GM12873 (cell line): ENCODE measurements at regions not wholly inside any gene's neighbourhood (a gene's known extent, or its start where the extent isn't known, plus 50 kb on each side); places are given as distances from the start of the nearest gene placed in this dataset.

Experiments used
- CTCF ChIP-seq: IDR thresholded peaks from 2 replicates; pipeline ENCODE4 v1.5.1; 2012; ENCODE audit warnings: low read depth, mild to moderate bottlenecking, moderate library complexity, low read length, control low read depth; ENCODE audit not compliant: insufficient read depth; ENCODE audit errors: missing control alignments

DNA sequence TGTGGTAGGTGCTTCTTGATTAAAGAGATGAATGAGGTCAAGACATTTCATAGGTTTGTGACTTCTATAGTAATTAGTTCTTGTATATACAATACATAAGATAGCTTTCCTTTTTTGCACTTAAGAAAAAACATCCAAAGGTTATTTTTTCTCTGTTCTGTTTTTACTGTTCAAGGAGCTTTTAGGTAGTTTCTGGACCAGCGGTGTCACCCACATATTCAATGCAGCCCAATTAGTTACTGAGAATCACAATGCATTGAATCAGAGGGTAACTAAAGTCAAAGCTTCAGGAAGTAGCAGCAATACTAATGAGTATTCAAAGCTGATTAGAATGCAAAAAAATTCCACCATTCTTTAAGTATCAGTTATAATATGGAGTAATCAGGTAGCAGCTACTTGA lies 211.6 kb downstream of the SH2D1A start:
- no peak for TF ChIP-seq CTCF

- TF ChIP-seq CTCF: no peak
These were observed 227.1 kb downstream of the SH2D1A start for GRCh38 chrX:124573468-124573867.

DNA sequence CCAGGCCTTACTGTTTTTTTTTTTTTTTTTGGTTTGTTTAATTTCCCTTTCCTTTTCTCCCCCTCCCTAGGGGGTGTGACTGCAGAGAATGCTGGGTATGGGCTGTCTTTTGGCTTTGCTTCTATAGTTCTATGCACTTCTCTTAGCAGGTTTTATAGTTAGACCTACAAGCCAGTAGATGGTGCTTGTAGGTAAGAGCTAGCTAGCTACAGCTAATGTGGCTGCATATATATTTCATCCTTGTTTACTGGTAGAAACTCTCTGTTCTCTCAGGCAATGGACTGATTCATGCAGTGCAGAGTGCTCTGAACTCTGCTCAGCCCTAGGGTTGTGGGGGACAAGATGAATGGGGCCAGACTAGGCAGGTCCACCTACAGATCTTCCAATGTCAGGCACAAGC lies 246.4 kb downstream of the SH2D1A start:
- no peak for TF ChIP-seq CTCF

DNA sequence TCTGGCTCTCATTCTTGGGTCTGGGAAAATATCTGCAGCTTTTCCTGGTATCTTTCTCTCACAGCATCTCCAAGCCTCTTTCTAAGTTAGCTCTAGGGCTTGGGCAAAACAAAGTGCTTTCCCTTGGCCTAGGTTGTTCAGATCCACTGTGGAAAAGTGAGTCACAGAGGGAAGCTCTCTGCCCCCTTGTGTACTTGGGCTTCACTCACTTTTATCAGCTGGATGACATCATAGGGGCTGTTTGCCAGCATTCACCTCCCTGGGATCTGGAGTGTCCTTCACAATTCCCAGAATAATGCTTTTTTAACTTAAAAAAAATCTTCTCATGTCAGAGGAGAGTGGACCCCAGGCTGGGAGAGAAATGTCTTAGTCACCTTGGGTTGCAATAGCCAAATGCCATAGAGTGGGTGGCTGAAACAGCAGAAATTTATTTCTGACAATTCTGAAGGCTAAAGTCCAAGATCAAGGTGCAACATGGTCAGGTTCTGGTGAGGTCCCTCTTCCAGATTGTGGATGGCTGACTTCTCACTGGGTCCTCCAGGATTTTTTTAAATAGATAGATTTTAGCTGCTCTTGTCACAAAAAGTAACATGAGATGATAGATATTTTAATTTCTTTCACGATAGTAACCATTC lies 247.8 kb downstream of the SH2D1A start:
- no peak for TF ChIP-seq CTCF

DNA sequence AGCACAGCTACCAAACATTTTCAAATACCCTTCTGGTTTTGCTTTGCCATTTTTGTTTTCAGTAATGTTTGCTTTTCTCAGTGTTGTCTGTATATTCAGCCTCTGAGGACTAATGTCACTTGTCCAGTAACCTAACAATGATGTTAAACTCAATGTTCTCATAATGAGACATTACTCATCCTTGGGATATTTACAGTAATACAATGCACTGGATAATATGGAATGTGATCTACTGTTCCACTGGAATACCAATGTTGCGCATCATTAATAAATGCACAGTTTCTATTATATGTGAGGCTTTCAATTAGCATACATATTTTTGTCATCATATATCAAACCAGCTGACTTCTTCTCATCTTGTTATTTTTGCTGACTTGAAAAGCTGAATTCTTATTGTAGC lies 259.1 kb downstream of the SH2D1A start:
- TF ChIP-seq CTCF: no peak

DNA sequence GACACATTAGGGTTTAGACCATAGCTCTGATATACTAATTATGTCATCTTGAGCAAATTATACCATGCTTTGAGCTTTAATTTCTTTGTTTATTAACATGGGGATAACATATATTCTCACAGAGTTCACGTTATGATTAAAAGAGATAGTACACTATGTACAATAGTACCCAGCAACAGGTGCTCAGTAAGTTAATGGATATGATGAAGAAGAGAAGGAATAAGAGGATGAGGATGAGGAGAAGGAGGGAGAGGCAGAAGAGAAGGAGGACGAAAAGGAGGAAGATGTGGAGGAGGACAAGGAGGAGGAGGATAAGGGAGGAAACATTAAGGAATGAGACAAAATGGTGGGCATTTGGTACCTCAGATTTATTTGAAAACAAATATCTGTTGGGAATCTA lies 260.4 kb downstream of the SH2D1A start:
- no peak for TF ChIP-seq CTCF

- TF ChIP-seq CTCF: no peak
These were observed 273.3 kb downstream of the SH2D1A start for GRCh38 chrX:124619710-124620109.
